Left ventricle myocardium inferior (tissue), 1 donor: ENCODE measurements at regions not wholly inside any gene's neighbourhood (a gene's known extent, or its start where the extent isn't known, plus 50 kb on each side); places are given as distances from the start of the nearest gene placed in this dataset.

Experiments
- DNase-seq: peaks from one replicate; pipeline ENCODE4 v3.0.0-alpha.2; 2020
- H3K27ac ChIP-seq: fragments of 200-600 bp; replicated peaks from 2 replicates; pipeline ENCODE4 v1.8.0; 2021
- H3K27me3 ChIP-seq: fragments of 200-600 bp; 2 replicates; pipeline ENCODE4 v1.8.0; 2021; ENCODE audit warnings: low read depth
- H3K36me3 ChIP-seq: fragments of 200-600 bp; 2 replicates; pipeline ENCODE4 v1.8.0; 2021
- H3K4me1 ChIP-seq: fragments of 200-600 bp; 2 replicates; pipeline ENCODE4 v1.8.0; 2021
- H3K4me3 ChIP-seq: fragments of 200-600 bp; 2 replicates; pipeline ENCODE4 v1.8.0; 2021; ENCODE audit warnings: mild to moderate bottlenecking, moderate library complexity
- H3K9me3 ChIP-seq: fragments of 200-600 bp; replicated peaks from 2 replicates; pipeline ENCODE4 v1.8.0; 2021
- intact Hi-C: fragments of 100-400 bp; cut with micrococcal nuclease; formaldehyde crosslinking; loops from one replicate; pipeline ENCODE4 v1.11.0; 2022
- TF ChIP-seq, protein P1 (sequence below): fragments of 200-600 bp; IDR thresholded peaks from 2 replicates; pipeline ENCODE4 v1.8.0; 2021; ENCODE audit warnings: antibody characterized with exemption, mild to moderate bottlenecking, borderline replicate concordance
- donor health status: DM: no; HTN: yes; CAD: no; lungs with severe emphysema.

GRCh38 chr3:145191543-145191942, 969.4 kb downstream of the PLOD2 start:
- Histone ChIP-seq H3K9me3 (no peaks in the 10 kb centered on the region), H3K27me3 (no peaks in the 10 kb centered on the region), H3K4me1 (no peaks in the 10 kb centered on the region), H3K27ac (no peak overlapping the region), H3K36me3 (no peaks in the 10 kb centered on the region), H3K4me3 (no peak overlapping the region)
- intact Hi-C loops = no loop called here
- TF ChIP-seq, protein P1, sequence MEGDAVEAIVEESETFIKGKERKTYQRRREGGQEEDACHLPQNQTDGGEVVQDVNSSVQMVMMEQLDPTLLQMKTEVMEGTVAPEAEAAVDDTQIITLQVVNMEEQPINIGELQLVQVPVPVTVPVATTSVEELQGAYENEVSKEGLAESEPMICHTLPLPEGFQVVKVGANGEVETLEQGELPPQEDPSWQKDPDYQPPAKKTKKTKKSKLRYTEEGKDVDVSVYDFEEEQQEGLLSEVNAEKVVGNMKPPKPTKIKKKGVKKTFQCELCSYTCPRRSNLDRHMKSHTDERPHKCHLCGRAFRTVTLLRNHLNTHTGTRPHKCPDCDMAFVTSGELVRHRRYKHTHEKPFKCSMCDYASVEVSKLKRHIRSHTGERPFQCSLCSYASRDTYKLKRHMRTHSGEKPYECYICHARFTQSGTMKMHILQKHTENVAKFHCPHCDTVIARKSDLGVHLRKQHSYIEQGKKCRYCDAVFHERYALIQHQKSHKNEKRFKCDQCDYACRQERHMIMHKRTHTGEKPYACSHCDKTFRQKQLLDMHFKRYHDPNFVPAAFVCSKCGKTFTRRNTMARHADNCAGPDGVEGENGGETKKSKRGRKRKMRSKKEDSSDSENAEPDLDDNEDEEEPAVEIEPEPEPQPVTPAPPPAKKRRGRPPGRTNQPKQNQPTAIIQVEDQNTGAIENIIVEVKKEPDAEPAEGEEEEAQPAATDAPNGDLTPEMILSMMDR = no peak
- no peak for DNase-seq

DNA sequence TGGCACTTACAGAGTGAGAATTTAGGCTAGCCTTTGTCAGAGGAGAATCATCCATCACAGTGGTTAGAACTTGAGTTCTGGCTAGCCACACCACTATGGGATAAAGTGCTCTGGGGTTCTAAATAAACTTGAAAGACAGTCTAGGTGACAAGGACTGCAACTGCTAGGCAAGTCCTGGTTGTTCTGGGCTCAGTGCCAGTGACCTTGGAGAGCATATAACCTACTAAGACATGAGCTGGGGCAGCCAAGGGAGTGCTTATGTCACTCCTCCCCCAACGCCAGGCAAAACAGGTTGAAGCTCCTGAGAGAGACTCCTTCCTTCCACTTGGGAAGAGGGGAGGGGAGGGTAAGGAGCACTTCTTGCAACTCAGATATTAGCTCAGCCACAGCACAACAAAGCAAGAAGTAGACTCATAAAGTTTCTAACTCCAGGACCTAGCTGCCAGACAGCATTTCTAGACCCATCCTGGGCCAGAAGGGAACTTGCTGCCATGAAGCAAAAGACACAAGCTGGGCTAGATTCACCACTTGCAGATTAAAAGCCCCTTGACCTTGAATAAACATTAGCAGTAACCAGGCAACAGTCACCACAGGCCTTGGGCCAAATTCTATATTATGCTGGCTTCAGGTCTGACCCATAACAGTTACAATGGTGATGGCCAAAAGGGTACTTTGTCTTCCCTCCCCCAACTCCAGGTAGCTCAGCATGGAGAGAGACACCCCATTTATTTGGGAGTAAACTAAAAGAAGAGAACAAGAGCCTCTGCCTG, 963.7 kb downstream of the PLOD2 start:
- intact Hi-C loops = no loop called here
- no peak for DNase-seq
- Histone ChIP-seq H3K36me3 (no peaks in the 10 kb centered on the region), H3K27ac (no peak overlapping the region), H3K9me3 (peaks cover 39% of the 10 kb centered on the region), H3K27me3 (no peaks in the 10 kb centered on the region), H3K4me3 (no peak overlapping the region), H3K4me1 (no peaks in the 10 kb centered on the region)
- TF ChIP-seq, protein P1 = no peak

GRCh38 chr3:145197821-145198220, 963.2 kb downstream of the PLOD2 start:
- DNase-seq = no peak
- no peaks in the 10 kb centered on the region for H3K36me3 ChIP-seq
- H3K4me1 ChIP-seq = no peaks in the 10 kb centered on the region
- peaks cover 43% of the 10 kb centered on the region for H3K9me3 ChIP-seq
- no peak overlapping the region for H3K27ac ChIP-seq
- intact Hi-C loops = no loop called here
- no peaks in the 10 kb centered on the region for H3K27me3 ChIP-seq
- no peak overlapping the region for H3K4me3 ChIP-seq
- TF ChIP-seq, protein P1 = no peak

GRCh38 chr3:145209561-145209960, 951.4 kb downstream of the PLOD2 start:
- Histone ChIP-seq H3K27ac (no peak overlapping the region), H3K27me3 (no peaks in the 10 kb centered on the region), H3K36me3 (no peaks in the 10 kb centered on the region), H3K9me3 (no peaks in the 10 kb centered on the region), H3K4me1 (no peaks in the 10 kb centered on the region), H3K4me3 (no peak overlapping the region)
- intact Hi-C loops = no loop called here
- no peak for DNase-seq
- TF ChIP-seq, protein P1 = no peak

DNA sequence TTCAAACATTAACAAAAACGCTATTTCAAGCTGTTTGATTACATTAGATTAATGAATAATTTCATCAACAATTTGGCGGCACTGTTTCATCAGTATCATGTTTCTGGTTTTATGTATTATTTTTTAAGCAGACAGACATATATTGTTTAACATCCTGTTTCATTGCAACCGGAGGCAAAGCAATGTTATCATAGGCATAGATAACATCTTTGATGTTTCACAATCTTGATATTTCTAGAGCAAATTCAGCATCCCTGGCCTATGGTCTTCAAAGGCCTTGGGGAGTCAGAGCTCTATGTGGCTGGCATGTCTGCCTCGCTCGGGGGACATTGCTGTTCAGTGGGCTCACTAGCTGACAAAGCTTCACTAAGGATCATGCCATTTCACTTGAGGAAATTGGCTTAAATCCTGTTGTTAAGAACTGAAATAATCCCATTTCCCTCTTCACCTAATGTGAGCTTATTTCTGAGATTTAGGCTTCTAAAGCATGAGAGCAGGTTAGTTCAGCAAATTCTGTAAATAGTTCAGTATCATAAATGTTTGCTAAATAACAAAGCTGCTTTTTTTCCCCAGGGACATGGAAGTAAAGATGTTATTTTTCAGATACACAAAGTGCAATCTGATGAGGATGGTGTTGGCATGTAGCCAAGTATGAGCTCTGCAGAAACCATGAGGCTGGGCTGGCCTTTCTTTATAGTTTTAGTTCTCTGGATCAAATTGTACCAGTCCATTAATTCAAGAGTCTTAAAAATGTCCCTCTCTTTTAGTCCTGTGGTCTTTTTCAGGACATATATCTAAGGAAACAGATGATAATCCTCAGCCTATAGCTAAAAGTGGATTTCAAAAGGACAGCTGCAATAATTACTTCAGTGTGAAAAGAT, 941.4 kb downstream of the PLOD2 start:
- DNase-seq = no peak
- H3K27me3 ChIP-seq = no peaks in the 10 kb centered on the region
- no peak overlapping the region for H3K27ac ChIP-seq
- no peaks in the 10 kb centered on the region for H3K4me1 ChIP-seq
- H3K9me3 ChIP-seq = peaks cover 12% of the 10 kb centered on the region
- intact Hi-C loops = no loop called here
- H3K4me3 ChIP-seq = no peak overlapping the region
- TF ChIP-seq, protein P1 = no peak
- H3K36me3 ChIP-seq = no peaks in the 10 kb centered on the region
